ENCODE measurements at regions not wholly inside any gene's neighbourhood (a gene's known extent, or its start where the extent isn't known, plus 50 kb on each side); places are given as distances from the start of the nearest gene placed in this dataset.

- no peak overlapping the region for H3K14ac ChIP-seq (ENCODE audit: low read length)
- H3K27ac ChIP-seq (ENCODE audit: low read depth, low read length): no peak overlapping the region
- no peak overlapping the region for H3K4me2 ChIP-seq (ENCODE audit: low read length)
- no peak overlapping the region for H2BK5ac ChIP-seq (ENCODE audit: low read depth, low read length, poor library complexity)
- H3K4me3 ChIP-seq (ENCODE audit: low read depth, low read length): no peak overlapping the region
- H2AK5ac ChIP-seq (ENCODE audit: low read length): no peak overlapping the region
- H4K12ac ChIP-seq (ENCODE audit: low read depth, low read length): no peak overlapping the region
- no peak overlapping the region for H2BK120ac ChIP-seq (ENCODE audit: insufficient read depth, low read length, poor library complexity)
- WGBS (ENCODE audit: extremely low coverage, insufficient coverage, insufficient read length): no CpG with 5 or more reads among the region's 1 CpG
- H2BK12ac ChIP-seq (ENCODE audit: low read length): no peak overlapping the region
- no peaks in the 10 kb centered on the region for H3K79me2 ChIP-seq (ENCODE audit: control insufficient read depth, insufficient read depth, low read length, poor library complexity)
- no peak overlapping the region for H3K18ac ChIP-seq (ENCODE audit: low read length)
- H4K8ac ChIP-seq (ENCODE audit: low read depth, low read length): no peak overlapping the region
- no peak overlapping the region for H3K9ac ChIP-seq (ENCODE audit: low read length)
- no peak for DNase-seq
- no peaks in the 10 kb centered on the region for H3K4me1 ChIP-seq (ENCODE audit: control insufficient read depth in 1 of 2, insufficient read depth in 2 of 2, low read length in 2 of 2)
- H3K27me3 ChIP-seq (ENCODE audit: insufficient read depth, low read length): no peaks in the 10 kb centered on the region
- no peaks in the 10 kb centered on the region for H3K36me3 ChIP-seq (ENCODE audit: control insufficient read depth in 1 of 2, insufficient read depth in 2 of 2, low read length in 2 of 2)
- H3K4ac ChIP-seq (ENCODE audit: low read depth, low read length): no peak overlapping the region
- H2AFZ ChIP-seq (ENCODE audit: insufficient read depth, low read length, poor library complexity): no peak overlapping the region
- H3K23ac ChIP-seq (ENCODE audit: low read length): no peak overlapping the region
- H3K9me3 ChIP-seq (ENCODE audit: insufficient read depth, low read depth, low read length): peaks cover 2% of the 10 kb centered on the region
- H4K91ac ChIP-seq (ENCODE audit: low read depth, low read length): no peak overlapping the region
- H3K79me1 ChIP-seq (ENCODE audit: low read length): no peaks in the 10 kb centered on the region
These were observed 739.7 kb downstream of the CENPC start for GRCh38 chr4:66805582-66805981.

- no peak for DNase-seq
These were observed 740.3 kb downstream of the CENPC start for GRCh38 chr4:66804979-66805378.

GRCh38 chr4:66797608-66798007, 747.7 kb downstream of the CENPC start:
- Histone ChIP-seq H2AK5ac (ENCODE audit: low read length) (no peak overlapping the region), H3K4me1 (ENCODE audit: control insufficient read depth in 1 of 2, insufficient read depth in 2 of 2, low read length in 2 of 2) (no peaks in the 10 kb centered on the region), H3K79me1 (ENCODE audit: low read length) (no peaks in the 10 kb centered on the region), H4K91ac (ENCODE audit: low read depth, low read length) (no peak overlapping the region), H3K4ac (ENCODE audit: low read depth, low read length) (no peak overlapping the region), H3K9me3 (ENCODE audit: insufficient read depth, low read depth, low read length) (peaks cover under 1% of the 10 kb centered on the region), H2BK12ac (ENCODE audit: low read length) (no peak overlapping the region), H3K27ac (ENCODE audit: low read depth, low read length) (no peak overlapping the region), H3K4me2 (ENCODE audit: low read length) (no peak overlapping the region), H2BK5ac (ENCODE audit: low read depth, low read length, poor library complexity) (no peak overlapping the region), H3K9ac (ENCODE audit: low read length) (no peak overlapping the region), H3K79me2 (ENCODE audit: control insufficient read depth, insufficient read depth, low read length, poor library complexity) (no peaks in the 10 kb centered on the region), H4K12ac (ENCODE audit: low read depth, low read length) (no peak overlapping the region), H2BK120ac (ENCODE audit: insufficient read depth, low read length, poor library complexity) (no peak overlapping the region), H3K4me3 (ENCODE audit: low read depth, low read length) (no peak overlapping the region), H3K18ac (ENCODE audit: low read length) (no peak overlapping the region), H2AFZ (ENCODE audit: insufficient read depth, low read length, poor library complexity) (no peak overlapping the region), H3K36me3 (ENCODE audit: control insufficient read depth in 1 of 2, insufficient read depth in 2 of 2, low read length in 2 of 2) (no peaks in the 10 kb centered on the region), H3K27me3 (ENCODE audit: insufficient read depth, low read length) (no peaks in the 10 kb centered on the region), H3K14ac (ENCODE audit: low read length) (no peak overlapping the region), H3K23ac (ENCODE audit: low read length) (no peak overlapping the region), H4K8ac (ENCODE audit: low read depth, low read length) (no peak overlapping the region)
- DNase-seq: no peak
- WGBS (ENCODE audit: extremely low coverage, insufficient coverage, insufficient read length): no CpG with 5 or more reads among the region's 2 CpGs

More at GRCh38 chr4:66804979-66805378, 740.3 kb downstream of the CENPC start:
- Histone ChIP-seq H3K4me2 (ENCODE audit: low read length) (no peak overlapping the region), H2AFZ (ENCODE audit: insufficient read depth, low read length, poor library complexity) (no peak overlapping the region), H2BK120ac (ENCODE audit: insufficient read depth, low read length, poor library complexity) (no peak overlapping the region), H3K9me3 (ENCODE audit: insufficient read depth, low read depth, low read length) (peaks cover 2% of the 10 kb centered on the region), H2BK12ac (ENCODE audit: low read length) (no peak overlapping the region), H3K18ac (ENCODE audit: low read length) (no peak overlapping the region), H2BK5ac (ENCODE audit: low read depth, low read length, poor library complexity) (no peak overlapping the region), H3K14ac (ENCODE audit: low read length) (no peak overlapping the region), H2AK5ac (ENCODE audit: low read length) (no peak overlapping the region), H3K36me3 (ENCODE audit: control insufficient read depth in 1 of 2, insufficient read depth in 2 of 2, low read length in 2 of 2) (no peaks in the 10 kb centered on the region), H3K4ac (ENCODE audit: low read depth, low read length) (no peak overlapping the region), H3K27me3 (ENCODE audit: insufficient read depth, low read length) (no peaks in the 10 kb centered on the region), H3K79me1 (ENCODE audit: low read length) (no peaks in the 10 kb centered on the region), H4K91ac (ENCODE audit: low read depth, low read length) (no peak overlapping the region), H4K12ac (ENCODE audit: low read depth, low read length) (no peak overlapping the region), H3K79me2 (ENCODE audit: control insufficient read depth, insufficient read depth, low read length, poor library complexity) (no peaks in the 10 kb centered on the region), H3K4me3 (ENCODE audit: low read depth, low read length) (no peak overlapping the region), H4K8ac (ENCODE audit: low read depth, low read length) (no peak overlapping the region), H3K23ac (ENCODE audit: low read length) (no peak overlapping the region), H3K4me1 (ENCODE audit: control insufficient read depth in 1 of 2, insufficient read depth in 2 of 2, low read length in 2 of 2) (no peaks in the 10 kb centered on the region), H3K27ac (ENCODE audit: low read depth, low read length) (no peak overlapping the region), H3K9ac (ENCODE audit: low read length) (no peak overlapping the region)
- WGBS (ENCODE audit: extremely low coverage, insufficient coverage, insufficient read length): no CpG with 5 or more reads among the region's 3 CpGs

- H3K27me3 ChIP-seq (ENCODE audit: insufficient read depth, low read length): no peaks in the 10 kb centered on the region
- no peaks in the 10 kb centered on the region for H3K79me1 ChIP-seq (ENCODE audit: low read length)
- no peaks in the 10 kb centered on the region for H3K9me3 ChIP-seq (ENCODE audit: insufficient read depth, low read depth, low read length)
- H4K8ac ChIP-seq (ENCODE audit: low read depth, low read length): no peak overlapping the region
- H2AFZ ChIP-seq (ENCODE audit: insufficient read depth, low read length, poor library complexity): no peak overlapping the region
- no peaks in the 10 kb centered on the region for H3K36me3 ChIP-seq (ENCODE audit: control insufficient read depth in 1 of 2, insufficient read depth in 2 of 2, low read length in 2 of 2)
- WGBS (ENCODE audit: extremely low coverage, insufficient coverage, insufficient read length): no CpG with 5 or more reads among the region's 3 CpGs
- no peak overlapping the region for H3K27ac ChIP-seq (ENCODE audit: low read depth, low read length)
- H4K12ac ChIP-seq (ENCODE audit: low read depth, low read length): no peak overlapping the region
- H4K91ac ChIP-seq (ENCODE audit: low read depth, low read length): no peak overlapping the region
- no peak overlapping the region for H2BK5ac ChIP-seq (ENCODE audit: low read depth, low read length, poor library complexity)
- no peak for DNase-seq
- no peak overlapping the region for H3K14ac ChIP-seq (ENCODE audit: low read length)
- H3K4me1 ChIP-seq (ENCODE audit: control insufficient read depth in 1 of 2, insufficient read depth in 2 of 2, low read length in 2 of 2): no peaks in the 10 kb centered on the region
- no peak overlapping the region for H3K23ac ChIP-seq (ENCODE audit: low read length)
- no peaks in the 10 kb centered on the region for H3K79me2 ChIP-seq (ENCODE audit: control insufficient read depth, insufficient read depth, low read length, poor library complexity)
- no peak overlapping the region for H3K9ac ChIP-seq (ENCODE audit: low read length)
- no peak overlapping the region for H2BK120ac ChIP-seq (ENCODE audit: insufficient read depth, low read length, poor library complexity)
- no peak overlapping the region for H3K4ac ChIP-seq (ENCODE audit: low read depth, low read length)
- H3K18ac ChIP-seq (ENCODE audit: low read length): no peak overlapping the region
- H3K4me3 ChIP-seq (ENCODE audit: low read depth, low read length): no peak overlapping the region
- H2AK5ac ChIP-seq (ENCODE audit: low read length): no peak overlapping the region
- H3K4me2 ChIP-seq (ENCODE audit: low read length): no peak overlapping the region
- no peak overlapping the region for H2BK12ac ChIP-seq (ENCODE audit: low read length)
These were observed 749.6 kb downstream of the CENPC start for GRCh38 chr4:66795724-66796123.
